Fibroblast of skin of right biceps (primary cell): ENCODE measurements at regions not wholly inside any gene's neighbourhood (a gene's known extent, or its start where the extent isn't known, plus 50 kb on each side); places are given as distances from the start of the nearest gene placed in this dataset.

Experiments used
- DNase-seq: peaks from one replicate; pipeline ENCODE4 v3.0.0-alpha.2; 2013

DNA sequence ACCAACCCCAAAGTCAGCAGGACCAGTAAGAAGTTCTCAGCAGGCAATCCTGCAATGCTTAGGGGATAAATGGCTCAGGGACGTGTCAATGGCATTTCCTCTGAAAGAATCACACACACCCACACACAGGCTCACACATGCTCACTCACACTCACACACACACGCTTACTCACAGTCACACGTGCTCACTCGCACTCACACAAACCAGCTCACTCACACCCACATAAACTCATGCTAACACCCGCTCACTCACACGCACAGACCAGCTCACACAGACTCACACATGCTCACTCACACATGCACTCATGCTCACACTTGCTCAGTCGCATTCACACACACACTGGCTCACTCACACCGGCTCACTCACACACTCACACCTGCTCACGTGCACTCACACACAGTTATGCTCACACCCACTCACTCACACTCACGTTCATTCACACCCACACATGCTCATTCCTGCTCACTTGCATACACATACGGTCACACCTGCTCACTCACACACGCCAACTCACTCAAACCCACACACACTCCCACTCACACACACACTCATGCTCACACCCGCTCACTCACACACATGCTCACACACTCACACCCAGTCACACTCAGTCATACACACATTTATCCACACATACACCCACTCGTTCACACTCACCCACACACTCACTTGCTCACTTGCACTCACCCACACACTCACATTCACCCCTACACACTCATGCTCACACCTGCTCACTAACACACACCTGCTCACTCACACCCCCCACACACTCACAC, 436.8 kb downstream of the BCL11B start:
- DNase-seq = no peak

DNA sequence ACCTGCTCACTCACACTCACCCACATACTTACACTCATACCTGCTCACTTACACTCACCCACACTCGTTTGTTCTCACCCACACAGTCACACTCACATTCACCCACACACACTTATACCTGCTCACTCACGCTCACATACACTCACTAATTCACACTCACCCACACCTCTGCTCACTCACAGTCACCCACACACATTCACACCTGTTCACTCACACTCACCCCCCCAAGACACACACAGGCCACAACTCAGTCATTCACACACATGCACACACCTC, 436.2 kb downstream of the BCL11B start:
- no peak for DNase-seq

DNA sequence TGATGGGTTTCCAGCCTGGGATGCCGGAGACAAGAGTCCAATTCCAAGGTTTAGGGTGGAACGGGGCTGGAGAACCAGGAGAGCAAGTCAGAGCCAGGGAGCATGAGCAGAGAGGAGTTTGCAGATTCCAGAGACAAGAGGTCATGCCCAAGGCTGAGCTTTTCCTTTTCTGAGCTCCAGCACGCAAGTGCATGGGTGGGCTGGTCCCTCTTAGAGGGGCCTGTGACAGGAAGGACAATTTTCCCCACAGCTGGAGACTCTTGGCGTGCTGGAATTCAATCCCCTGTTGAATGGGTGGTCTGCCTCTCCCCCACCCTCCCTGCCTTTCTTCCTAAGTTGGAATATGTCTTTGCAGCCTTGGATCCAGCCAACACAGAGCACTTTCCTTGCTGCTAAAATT, 431.9 kb downstream of the BCL11B start:
- no peak for DNase-seq

DNA sequence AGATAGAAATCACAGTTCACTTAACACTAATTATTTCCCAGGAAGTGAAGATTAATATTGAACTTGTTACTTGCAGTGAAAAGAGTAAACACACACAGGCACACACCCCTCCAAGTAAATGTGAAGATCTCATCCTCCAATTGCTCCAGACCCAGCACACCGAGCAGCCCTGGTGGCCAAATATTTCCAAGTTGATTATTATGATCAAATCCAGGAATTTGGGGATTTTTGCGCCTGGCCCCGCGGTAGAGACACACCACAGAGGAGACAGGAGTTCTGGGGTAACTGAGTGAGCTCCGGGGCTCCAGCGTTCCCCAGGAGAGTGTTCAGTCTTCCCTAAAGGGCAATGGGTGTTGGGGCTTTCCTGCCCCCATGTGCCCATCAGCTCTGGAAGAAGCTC, 431.5 kb downstream of the BCL11B start:
- DNase-seq = no peak

DNA sequence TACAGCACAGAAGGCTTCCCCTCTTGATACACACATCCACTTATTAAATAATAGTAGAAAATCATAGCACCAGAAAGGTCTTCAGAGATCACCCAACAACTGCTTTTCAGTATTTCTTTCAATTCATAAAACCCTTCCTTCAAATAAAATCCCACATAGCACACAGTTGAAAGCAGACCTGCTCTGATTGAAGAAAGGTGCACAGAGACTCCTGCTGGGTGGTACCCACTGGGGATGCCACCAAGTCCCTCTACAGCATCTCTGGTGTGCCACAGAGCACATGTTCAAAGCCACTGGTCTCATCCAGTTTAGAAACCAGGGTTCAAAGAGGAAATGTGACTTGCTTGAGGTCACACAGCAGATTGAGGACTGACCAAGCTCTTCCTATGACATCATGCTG, 427.5 kb downstream of the BCL11B start:
- DNase-seq = no peak

DNA sequence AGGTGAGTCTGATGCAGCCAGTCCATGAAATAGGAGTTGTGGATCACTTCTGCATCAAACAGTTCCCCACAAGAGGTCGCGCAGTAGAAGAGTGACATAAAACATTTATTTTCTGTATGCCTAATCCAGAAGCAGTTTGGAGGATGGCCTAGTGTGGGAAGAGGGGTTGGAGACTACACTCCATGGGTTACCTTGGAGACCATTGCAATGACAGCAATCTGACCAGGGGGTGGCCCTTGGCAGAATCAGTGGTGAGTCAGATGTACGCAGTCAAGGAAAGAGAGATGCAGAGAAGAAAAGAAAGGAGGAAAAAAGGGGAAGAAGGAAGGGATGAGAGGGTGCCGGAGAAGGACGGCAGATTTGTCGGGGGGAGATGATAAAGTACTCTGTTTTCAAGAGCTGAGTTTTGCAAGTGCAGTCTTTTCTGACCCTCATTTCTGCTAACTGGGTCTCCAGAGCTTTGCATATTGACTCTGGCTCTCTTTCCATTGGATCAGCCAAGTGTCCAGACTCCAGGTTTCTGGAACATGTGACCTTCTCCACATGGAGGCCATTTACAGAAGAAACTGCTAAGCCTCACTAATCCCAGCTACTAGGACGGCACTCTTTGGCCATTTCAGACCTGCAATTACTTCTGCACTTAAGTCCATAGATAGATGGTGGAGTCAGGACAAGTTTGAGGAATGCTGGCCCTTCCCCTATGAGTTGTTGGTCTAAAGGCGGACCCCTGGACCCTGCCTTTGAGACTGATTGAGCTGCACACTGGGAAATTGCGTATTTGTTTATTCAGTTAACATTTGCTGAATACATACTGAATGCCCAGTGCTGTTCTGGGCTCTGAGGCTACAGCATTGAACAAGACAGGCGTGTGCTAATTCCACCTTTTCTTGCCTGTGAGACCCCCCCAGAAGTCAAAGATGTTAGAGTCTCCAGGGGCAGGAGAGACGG, 424.2 kb downstream of the BCL11B start:
- no peak for DNase-seq

DNA sequence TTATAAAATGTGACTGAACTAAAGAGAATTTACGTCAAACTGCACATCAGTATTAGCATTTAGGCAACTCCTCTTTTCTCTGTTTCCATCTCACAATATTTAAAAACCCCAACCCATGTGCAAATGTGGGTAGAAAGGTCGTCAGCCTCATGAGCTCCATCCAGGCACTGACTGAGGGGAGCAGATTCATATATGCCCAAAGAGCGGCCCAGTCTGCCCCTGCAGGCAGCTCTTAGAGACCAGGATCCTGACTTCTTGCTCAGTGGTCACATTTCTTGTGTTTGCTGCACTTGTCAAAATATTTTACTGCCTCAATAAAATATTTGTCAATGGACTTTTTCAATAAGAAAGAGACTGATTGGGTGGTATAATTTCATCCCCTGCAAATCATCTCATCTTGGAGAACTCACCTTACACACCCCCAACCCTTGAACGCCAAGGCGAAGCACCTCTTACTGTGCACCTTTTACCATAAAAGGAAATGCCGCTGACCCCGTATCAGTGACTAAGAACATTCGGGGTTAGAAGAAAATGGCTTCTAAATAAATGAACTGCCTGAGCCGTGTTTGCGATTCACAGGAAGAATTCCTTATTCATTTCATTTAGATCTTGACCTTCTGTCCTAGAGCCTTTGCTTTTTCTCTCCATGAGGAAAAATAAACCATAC, 418.8 kb downstream of the BCL11B start:
- no peak for DNase-seq

DNA sequence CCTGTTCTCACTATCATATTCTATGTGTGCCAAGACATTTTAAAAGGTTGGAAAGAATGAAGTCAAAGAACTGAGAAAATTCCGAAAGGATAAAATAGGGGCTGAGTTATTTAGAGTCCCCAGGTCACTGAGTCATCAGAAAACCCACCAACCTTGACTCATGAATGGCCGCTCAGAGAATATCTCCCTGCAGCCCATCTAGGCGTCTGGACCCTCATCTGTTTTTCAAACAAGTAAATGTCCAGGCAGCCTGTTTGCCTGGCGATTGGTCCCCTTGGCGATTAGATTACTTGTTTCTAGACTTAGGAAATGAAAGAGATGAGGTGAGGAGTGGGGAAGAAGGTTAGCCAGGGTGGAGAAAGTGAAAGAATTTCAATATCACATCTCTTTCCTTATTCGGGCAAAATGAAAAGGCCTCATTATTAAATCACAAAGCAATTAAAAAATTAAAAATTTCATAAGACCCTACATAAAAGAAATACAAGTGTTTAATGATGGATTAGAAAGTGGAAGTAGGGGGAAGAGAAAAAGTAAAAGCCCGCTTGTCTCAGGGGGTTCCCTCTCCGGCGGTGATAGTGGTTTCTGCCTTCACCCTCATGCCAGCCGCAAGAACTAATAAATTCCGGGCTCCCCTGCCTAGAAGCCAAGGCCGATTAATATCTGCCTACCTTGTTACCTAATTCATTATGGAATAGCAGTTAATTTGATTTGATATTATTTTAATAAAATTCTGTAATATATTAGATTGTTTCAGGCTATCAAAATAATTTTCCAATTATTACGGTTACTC, 415.9 kb downstream of the BCL11B start:
- DNase-seq = no peak

DNA sequence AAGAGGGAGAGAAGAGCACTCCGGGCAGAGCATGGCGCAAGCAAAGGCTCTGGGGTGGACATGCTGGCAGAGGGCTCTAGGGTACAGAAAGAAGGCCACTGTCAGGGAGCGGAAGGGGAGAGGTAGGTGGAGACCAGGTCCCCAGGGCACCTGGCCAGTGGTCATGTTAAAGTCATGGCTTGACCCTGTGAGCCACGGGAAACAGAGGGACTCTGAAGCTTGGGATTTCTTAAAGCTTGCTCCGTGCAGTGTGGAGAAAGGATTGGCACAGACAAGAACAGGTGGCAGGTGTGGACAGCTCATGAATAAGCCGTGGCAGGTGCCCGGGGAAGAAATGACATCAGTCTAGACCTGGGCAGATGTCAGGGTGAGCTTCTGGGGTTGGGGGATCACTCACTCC, 413.8 kb downstream of the BCL11B start:
- DNase-seq = no peak

DNA sequence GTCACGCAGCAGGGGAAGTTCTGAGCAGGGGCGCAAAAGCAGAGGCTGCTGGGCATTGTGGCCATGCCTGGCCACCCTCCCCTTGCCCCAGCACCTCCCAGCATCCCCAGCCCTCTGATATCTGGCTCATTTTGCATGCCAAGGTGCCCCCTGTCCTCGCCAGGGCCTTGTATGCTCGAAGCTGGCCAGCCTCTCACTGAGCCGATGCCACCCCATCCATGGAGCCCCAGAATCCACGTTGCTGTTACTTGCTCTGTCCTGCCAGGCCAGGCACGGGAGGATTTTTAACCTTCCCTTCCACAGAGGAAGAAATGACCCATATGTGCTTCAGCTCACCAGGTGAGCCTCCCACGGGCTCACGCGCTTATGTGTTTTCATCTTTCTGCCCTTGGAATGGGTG, 413.4 kb downstream of the BCL11B start:
- DNase-seq = no peak

DNA sequence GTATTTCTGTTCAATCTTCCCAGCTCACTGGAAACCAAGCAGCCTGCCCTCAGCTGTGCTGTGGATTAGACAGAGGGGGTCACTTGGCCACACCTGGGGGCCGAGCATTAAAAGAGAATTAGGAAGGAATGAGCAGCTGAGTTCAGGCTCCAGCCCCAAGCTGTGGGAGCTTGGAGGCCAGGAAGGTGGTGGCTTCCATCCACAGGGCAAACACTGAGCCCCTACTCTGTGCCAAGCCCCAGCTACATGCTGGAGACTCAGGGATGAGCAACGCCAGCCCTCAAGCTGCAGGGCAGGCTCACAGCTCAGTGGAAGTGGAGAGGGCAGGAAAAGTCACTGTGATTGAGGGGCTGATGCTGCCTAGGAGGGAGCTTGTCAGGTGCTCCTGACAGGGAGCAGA, 412.7 kb downstream of the BCL11B start:
- DNase-seq = no peak

DNA sequence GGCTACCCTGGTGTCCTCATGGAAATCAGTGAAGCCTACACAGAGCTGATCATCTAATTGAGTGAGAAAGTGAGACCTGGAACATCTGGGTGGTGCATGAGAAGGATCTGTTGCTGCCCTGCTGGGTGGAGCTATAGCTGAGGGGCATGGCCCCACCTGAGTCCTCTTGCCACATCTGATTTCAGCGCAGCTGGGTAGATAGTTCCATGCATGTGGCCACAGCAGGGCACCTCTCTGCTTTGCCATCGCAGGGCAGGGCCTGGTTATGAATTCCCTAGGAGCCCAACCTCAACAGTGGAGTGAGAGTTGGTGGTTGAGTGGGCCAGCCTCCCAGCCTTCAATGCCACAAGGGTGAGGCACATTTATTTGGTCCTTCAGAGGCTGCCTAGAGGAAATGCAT, 407.8 kb downstream of the BCL11B start:
- no peak for DNase-seq

DNA sequence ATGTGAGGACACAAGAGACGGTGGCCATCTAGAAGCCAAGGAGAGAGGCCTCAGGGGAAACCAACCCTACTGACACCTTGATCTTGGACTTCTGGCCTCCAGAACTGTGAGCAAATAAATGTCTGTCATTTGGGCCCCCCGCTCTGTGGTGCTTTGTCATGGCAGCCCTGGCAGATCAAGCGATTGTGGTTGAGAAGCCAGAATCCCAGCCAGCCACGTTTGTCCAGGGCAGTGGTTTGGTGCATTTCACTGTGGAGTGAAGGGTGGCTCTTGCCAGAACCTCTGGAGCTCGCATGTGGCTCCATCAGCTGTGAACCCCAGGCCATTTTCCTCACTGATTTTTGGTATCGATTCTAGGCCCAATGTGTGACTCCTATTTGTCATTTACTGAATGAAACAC, 404.9 kb downstream of the BCL11B start:
- no peak for DNase-seq

DNA sequence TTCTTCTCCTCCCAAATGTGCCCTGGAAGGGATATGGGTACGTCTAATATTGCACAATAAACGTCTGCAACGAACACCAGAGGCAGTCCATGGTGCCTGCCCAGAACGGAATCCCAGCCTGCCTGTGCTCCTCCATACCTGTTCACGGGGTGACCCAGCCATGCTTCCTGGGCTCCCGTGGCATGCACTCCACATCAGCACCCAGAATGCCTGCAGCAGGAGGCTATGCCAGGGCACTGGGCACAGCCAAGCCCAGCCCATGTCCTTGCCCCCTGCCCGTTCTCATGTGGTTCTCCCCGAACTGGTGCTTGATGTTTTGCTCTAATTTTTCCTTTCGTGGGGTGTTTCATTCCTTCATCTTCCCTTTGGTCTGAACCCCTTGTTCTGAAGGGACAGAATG, 404.3 kb downstream of the BCL11B start:
- DNase-seq = no peak

DNA sequence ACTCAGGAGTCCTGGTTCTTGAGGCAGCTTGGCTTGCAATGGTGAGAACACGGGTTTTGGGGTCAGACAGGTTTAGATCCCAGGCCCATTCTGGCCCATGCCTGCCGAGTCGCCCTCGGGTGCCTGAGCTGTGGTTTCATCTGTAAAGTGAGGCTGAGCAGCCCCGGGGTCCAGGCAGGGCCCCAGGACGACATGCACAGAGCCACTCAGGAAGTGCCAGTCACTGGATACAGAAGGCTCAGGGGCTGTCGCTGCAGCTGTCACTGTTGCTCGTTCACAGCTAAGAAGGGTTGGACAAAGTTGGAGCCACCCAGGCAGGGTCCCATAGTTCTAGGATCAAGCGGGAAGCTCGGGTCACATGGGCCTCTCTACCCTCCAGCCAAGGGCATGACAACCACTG, 403.1 kb downstream of the BCL11B start:
- DNase-seq = no peak

DNA sequence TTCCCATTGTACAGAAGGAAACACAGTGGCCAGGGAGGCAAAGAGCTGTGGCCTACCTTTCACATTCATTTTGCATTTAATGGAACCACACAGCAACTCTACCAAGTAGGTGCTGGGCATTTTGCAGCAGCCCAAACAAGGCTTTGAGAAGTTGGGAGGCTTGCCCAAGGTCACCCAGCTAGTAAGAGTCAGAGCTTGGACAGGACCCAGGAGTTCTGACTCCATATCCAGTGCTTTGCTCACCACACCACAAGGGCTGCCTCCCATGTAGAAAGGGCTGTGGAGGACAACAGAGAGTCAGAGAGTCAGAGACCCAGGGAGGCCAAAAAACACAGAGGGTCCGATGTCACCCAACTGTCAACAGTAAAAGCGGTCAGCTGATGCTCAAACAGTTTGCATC, 400.2 kb downstream of the BCL11B start:
- DNase-seq = peak; percentile 51

DNA sequence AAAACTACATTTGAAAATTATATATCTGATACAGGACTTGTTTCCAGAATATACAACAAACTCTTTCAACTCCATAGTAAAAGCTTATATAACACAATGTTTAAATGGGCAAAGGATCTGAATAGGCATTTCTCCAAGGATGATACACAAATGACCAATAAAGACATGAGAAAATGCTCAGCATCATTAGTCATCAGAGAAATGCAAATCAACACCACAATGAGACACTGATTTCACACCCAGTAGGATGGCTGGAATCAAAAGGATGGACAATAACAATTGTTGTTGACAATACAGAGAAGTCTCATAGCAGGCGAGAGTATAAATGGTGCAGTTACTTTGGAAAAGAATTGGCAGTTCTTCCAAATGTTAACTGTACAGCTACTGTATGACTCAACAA, 394.9 kb downstream of the BCL11B start:
- peak; percentile 21 for DNase-seq

DNA sequence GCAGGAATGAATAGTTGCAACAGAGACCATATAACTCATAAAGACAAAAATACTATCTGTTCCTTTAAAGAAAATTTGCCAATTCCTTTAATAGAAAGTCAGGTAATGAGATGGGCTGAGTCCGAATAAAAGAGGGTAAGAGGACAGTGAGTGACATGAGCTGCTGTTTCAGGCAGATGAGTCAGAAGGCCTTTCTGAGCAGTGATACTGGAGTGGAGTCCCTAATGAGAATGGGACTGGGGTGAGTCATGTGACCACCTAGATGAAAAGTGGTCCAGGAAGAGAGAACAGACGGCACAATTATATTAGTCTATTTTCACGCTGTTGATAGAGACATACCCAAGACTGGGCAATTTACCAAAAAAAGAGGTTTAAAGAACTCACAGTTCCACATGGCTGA, 393.7 kb downstream of the BCL11B start:
- DNase-seq = peak; percentile 1

DNA sequence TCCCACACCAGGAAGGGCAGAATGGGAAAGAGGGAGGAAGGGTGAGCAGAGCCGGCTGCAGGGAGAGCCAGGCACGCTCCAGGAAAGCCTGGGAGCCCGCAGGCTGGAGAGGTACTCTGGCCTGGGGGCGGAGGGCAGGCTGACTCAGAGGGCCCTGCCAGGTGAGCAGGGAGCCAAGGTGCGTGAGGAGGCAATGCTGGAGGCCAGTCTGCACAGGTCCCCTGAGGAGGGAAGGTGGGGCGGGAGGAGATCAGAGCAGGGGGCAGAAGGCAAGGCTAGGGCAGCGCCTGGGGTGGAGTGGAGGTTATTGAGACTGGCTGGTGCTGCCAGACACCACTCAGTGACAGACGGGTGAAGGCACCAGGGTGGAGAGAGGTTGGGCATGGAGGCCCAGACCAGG, 385.0 kb downstream of the BCL11B start:
- DNase-seq = no peak

DNA sequence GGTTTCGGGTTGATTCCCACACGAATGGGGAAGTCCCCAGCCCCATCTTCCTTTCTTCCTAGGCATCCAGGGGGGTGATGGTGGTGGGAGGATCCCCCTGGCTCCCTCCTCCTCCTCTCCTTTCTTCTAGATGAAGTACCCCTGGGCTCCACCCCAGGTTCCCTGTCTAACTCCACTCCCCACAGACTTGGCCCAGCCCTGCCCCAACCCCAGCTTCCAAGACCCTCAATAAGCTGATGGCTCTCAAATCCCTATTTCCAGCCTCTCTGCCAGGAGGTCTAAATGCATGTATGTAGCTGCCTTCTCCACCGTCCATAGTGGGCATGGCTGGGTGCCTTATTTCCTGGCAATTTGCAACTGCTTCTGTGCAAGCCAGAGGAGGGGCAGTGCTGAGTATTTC, 383.7 kb downstream of the BCL11B start:
- no peak for DNase-seq

DNA sequence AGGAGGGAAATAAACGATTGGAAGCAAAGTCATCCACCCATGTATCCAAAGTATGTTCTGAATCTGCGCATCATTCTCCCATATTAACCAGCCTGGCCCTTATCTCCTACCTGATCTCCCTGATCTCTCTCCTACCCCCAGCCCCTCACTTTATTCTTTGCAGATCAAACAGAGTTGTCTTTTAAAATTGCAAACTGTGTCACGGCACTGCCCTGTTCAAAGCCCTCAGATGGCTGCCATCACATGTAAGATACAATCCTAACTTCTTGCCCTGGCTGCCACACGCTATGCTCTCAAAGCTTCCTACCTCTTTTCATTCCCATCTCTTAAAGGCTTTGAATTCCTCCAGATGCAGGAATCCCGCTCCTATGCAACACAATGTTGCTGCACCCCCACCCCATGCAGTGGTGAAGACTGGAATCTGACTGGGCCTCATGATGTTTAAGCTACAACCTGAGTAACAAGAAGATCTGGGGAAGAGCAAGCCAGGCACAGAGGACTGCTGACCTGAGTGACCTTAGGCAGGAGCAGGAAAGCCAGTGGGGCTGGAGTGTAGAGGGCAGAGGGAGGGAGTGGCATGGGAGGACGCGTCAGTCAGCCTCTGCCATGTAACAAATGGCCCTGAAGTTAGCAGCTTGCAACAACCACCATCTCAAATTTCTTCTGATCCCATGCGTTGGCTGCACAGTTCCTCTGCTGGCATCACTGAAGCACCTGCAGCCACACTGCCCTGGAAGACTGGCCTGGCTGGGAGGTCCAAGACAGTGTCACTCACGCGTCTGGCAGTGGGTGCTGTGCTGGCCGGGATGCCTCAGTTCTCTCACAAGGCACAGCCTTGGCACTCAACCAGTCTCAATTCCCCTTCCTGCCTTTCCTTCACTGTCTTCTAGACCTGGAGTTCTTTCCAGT, 382.8 kb downstream of the BCL11B start:
- no peak for DNase-seq

DNA sequence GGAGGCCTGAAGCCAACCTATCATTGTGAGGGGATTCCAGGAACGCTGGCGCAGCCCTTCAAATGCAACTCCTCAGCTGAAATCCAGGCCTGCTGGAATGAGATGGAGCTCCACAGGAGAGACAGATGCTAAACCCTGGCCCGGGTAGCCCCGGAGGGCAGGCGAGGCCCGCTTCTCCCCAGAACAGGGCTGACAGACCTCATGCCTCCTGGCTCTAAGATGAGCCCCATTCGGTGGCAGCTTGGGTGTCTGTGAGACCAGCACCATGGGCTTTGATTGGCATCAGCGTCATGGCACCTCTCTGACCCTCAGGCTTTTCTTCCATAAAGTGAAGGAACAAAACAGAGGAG, 382.2 kb downstream of the BCL11B start:
- no peak for DNase-seq
